ENCODE measurements at regions not wholly inside any gene's neighbourhood (a gene's known extent, or its start where the extent isn't known, plus 50 kb on each side); places are given as distances from the start of the nearest gene placed in this dataset.
"Not testable (repeated sequence)": the region's sequence is repeated elsewhere in the genome, so short reads cannot be mapped to it uniquely, and the experiment has no call there.

GRCh38 chr2:87315183-87315902 is 293.7 kb upstream of the PLGLB1 start:
- DNase-seq (ENCODE audit: low spot score): not testable (repeated sequence)

GRCh38 chr2:87317193-87317592 is 295.5 kb upstream of the PLGLB1 start:
- DNase-seq (ENCODE audit: low spot score): not testable (repeated sequence)

- DNase-seq (ENCODE audit: low spot score): not testable (repeated sequence)
Measured at GRCh38 chr2:87318814-87319491, 297.3 kb upstream of the PLGLB1 start.

GRCh38 chr2:87319705-87320104 is 298.1 kb upstream of the PLGLB1 start:
- not testable (repeated sequence) for DNase-seq (ENCODE audit: low spot score)

- not testable (repeated sequence) for DNase-seq (ENCODE audit: low spot score)
Measured at GRCh38 chr2:87321201-87321600, 299.6 kb upstream of the PLGLB1 start.

- DNase-seq (ENCODE audit: low spot score): not testable (repeated sequence)
Measured at GRCh38 chr2:87324335-87325041, 302.8 kb upstream of the PLGLB1 start.

GRCh38 chr2:87325042-87325910 is 303.6 kb upstream of the PLGLB1 start:
- DNase-seq (ENCODE audit: low spot score): not testable (repeated sequence)

- not testable (repeated sequence) for DNase-seq (ENCODE audit: low spot score)
Measured at GRCh38 chr2:87325911-87326294, 304.3 kb upstream of the PLGLB1 start.

GRCh38 chr2:87326754-87327153 is 305.1 kb upstream of the PLGLB1 start:
- not testable (repeated sequence) for DNase-seq (ENCODE audit: low spot score)

- not testable (repeated sequence) for DNase-seq (ENCODE audit: low spot score)
Measured at GRCh38 chr2:87327648-87328371, 306.2 kb upstream of the PLGLB1 start.

GRCh38 chr2:87329529-87329928 is 307.9 kb upstream of the PLGLB1 start:
- not testable (repeated sequence) for DNase-seq (ENCODE audit: low spot score)

GRCh38 chr2:87330486-87330885 is 308.8 kb upstream of the PLGLB1 start:
- not testable (repeated sequence) for DNase-seq (ENCODE audit: low spot score)

GRCh38 chr2:87331940-87332583 is 310.4 kb upstream of the PLGLB1 start:
- not testable (repeated sequence) for DNase-seq (ENCODE audit: low spot score)

- not testable (repeated sequence) for DNase-seq (ENCODE audit: low spot score)
Measured at GRCh38 chr2:87334888-87335287, 313.2 kb upstream of the PLGLB1 start.

- not testable (repeated sequence) for DNase-seq (ENCODE audit: low spot score)
Measured at GRCh38 chr2:87338998-87339397, 317.4 kb upstream of the PLGLB1 start.

GRCh38 chr2:87341601-87342014 is 320.0 kb upstream of the PLGLB1 start:
- DNase-seq (ENCODE audit: low spot score): not testable (repeated sequence)

- DNase-seq (ENCODE audit: low spot score): peak; percentile 3
Measured at GRCh38 chr2:87342175-87342574, 320.5 kb upstream of the PLGLB1 start.

- DNase-seq (ENCODE audit: low spot score): not testable (repeated sequence)
Measured at GRCh38 chr2:87343347-87343746, 321.7 kb upstream of the PLGLB1 start.

GRCh38 chr2:87345283-87345682 is 323.6 kb upstream of the PLGLB1 start:
- not testable (repeated sequence) for DNase-seq (ENCODE audit: low spot score)

GRCh38 chr2:87348556-87348955 is 326.9 kb upstream of the PLGLB1 start:
- not testable (repeated sequence) for DNase-seq (ENCODE audit: low spot score)

Data from D341Med (cell line).